MCF 10A (cell line): ENCODE measurements at regions not wholly inside any gene's neighbourhood (a gene's known extent, or its start where the extent isn't known, plus 50 kb on each side); places are given as distances from the start of the nearest gene placed in this dataset.

Source experiments
- BruUV-seq: library from RNA; stranded (reverse); fragments of 400-500 nt; replicated peaks from 2 replicates; lab custom pipeline; 2021; lab: Mats Ljungman, UMichigan
- CTCF ChIA-PET: fragments of 300-600 bp; sonication (Branson Sonifier 250); formaldehyde crosslinking; extraction: SDS; loops from one replicate; lab custom pipeline; 2021; ENCODE audit warnings: antibody characterized with exemption, inconsistent platforms; lab: Yijun Ruan, JAX
- POLR2A ChIA-PET: fragments of 300-600, 350-650 bp; sonication (Branson Sonifier 250); formaldehyde crosslinking; extraction: SDS; loops from one replicate; lab custom pipeline; 2020; ENCODE audit warnings: antibody characterized with exemption, inconsistent platforms; lab: Yijun Ruan, JAX
- DNase-seq: peaks from one replicate; pipeline ENCODE4 v3.0.0-alpha.2; 2018; ENCODE audit not compliant: unreplicated experiment
- H3K27ac Mint-ChIP-seq: one replicate; pipeline ENCODE4 v1.8.0; 2022; ENCODE audit warnings: mild to moderate bottlenecking, low read depth, mixed read lengths; ENCODE audit not compliant: unreplicated experiment
- H3K27me3 Mint-ChIP-seq: one replicate; pipeline ENCODE4 v1.8.0; 2022; ENCODE audit warnings: mixed read lengths; ENCODE audit not compliant: insufficient read depth, unreplicated experiment
- H3K36me3 Mint-ChIP-seq: one replicate; pipeline ENCODE4 v1.8.0; 2022; ENCODE audit warnings: mild to moderate bottlenecking, moderate library complexity, mixed read lengths; ENCODE audit not compliant: insufficient read depth, unreplicated experiment
- H3K4me1 Mint-ChIP-seq: one replicate; pipeline ENCODE4 v1.8.0; 2022; ENCODE audit warnings: mixed read lengths; ENCODE audit not compliant: insufficient read depth, unreplicated experiment
- H3K4me3 Mint-ChIP-seq: one replicate; pipeline ENCODE4 v1.8.0; 2022; ENCODE audit warnings: mild to moderate bottlenecking, moderate library complexity, mixed read lengths; ENCODE audit not compliant: unreplicated experiment
- H3K9me3 Mint-ChIP-seq: one replicate; pipeline ENCODE4 v1.8.0; 2022; ENCODE audit warnings: mixed read lengths; ENCODE audit not compliant: unreplicated experiment
- CTCF ChIP-seq: fragments of 200-600 bp; IDR thresholded peaks from one replicate; pipeline ENCODE4 v1.8.0; 2022; ENCODE audit warnings: antibody characterized with exemption, mild to moderate bottlenecking; ENCODE audit not compliant: unreplicated experiment
- intact Hi-C: fragments of 100-400 bp; cut with micrococcal nuclease; formaldehyde crosslinking; loops from 2 replicates; pipeline ENCODE4 v1.14.1; 2022

DNA sequence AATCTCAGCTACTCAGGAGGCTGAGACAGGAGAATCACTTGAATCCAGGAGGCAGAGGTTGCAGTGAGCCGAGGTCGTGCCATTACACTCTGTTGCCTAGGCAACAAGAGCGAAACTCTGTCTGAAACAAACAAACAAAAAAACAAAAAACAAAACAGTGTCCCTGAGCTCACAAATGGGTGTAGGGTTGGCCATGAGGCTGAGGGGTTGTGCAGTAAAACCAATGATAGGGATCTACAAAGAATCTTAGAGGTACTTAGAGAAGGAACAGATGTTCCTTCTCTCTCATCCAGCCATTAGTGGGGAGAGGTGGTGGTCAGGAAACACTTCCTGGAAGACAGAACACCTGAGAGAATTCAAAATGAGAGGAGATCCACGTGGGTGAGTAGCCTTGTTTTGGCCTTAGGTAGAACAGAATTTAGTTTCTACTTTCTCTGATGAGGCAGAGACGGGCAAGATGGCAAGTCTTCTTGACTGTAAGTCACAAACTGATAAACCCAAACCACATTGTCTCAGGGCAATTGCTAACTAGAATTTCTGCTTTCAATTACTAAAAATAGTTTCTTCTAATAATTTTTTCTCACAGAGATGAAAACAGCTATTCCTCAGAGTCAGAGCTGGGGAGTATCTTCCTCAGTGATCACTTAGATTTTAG lies 61.5 kb upstream of the PPM1B start:
- Mint-ChIP-seq H3K27ac (no peak overlapping the region), H3K4me3 (no peak overlapping the region), H3K27me3 (no peaks in the 10 kb centered on the region), H3K36me3 (no peaks in the 10 kb centered on the region), H3K4me1 (no peaks in the 10 kb centered on the region), H3K9me3 (no peaks in the 10 kb centered on the region)
- POLR2A ChIA-PET, result interaction anchor here (0.6 to 1.7 kb wide), 3 partner anchors 8 to 605 kb away, joined by 3 read pairs; no protein-coding TSS in a partner anchor
- CTCF ChIA-PET, result interaction anchor here (0.6 kb wide), 1 partner anchor 169 kb away, joined by 3 read pairs; no protein-coding TSS in a partner anchor
- TF ChIP-seq CTCF, result no peak
- BruUV-seq, result no TSS peak
- intact Hi-C loops, result no loop called here
- DNase-seq, result no peak

DNA sequence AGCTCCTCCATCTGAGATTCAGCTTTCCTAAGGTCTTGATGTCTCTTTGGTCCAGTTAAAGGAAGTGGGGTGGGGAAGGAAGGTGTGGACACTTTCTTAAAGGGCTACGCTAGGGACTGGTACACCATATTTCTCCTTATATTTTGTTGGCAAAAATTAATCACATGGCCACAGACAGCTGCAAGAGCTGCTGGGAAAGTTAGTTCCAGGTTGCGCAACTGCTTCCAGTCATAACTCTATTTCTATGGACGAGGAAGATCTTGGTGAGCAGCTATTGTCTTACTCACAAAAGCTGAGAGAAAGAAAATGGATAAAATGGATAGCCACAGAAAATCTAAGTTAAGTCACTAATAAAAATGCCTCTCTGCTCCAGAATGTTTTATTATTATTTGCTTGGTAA lies 60.7 kb upstream of the PPM1B start:
- intact Hi-C loops, result no loop called here
- Mint-ChIP-seq H3K27ac (no peak overlapping the region), H3K9me3 (no peaks in the 10 kb centered on the region), H3K27me3 (no peaks in the 10 kb centered on the region), H3K4me1 (no peaks in the 10 kb centered on the region), H3K36me3 (no peaks in the 10 kb centered on the region), H3K4me3 (no peak overlapping the region)
- ChIA-PET POLR2A (interaction anchor here (0.7 to 1.7 kb wide), 3 partner anchors 14 to 604 kb away, joined by 3 read pairs; no protein-coding TSS in a partner anchor), CTCF (interaction anchor here (0.7 to 1.1 kb wide), 2 partner anchors 20 to 188 kb away, joined by 3 read pairs; no protein-coding TSS in a partner anchor)
- no TSS peak for BruUV-seq
- TF ChIP-seq CTCF, result no peak
- no peak for DNase-seq

DNA sequence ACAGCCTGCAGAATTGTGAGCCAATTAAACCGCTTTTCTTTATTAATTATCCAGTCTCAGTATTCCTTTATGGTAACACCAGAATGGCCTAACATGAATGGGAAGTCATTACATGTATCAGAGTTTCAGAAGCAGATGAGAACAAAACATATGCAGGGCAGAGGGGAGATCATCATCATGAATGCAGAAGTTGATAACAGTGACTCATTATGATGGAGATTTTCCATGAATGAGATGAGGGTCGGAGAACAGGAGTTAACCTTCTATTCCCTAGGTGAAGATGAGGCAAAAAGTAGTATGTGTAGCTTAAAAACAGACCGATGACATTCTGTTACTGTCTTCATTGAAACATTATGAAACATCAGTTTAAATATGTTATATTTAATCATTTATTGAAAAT lies 59.5 kb upstream of the PPM1B start:
- H3K27me3 Mint-ChIP-seq, result no peaks in the 10 kb centered on the region
- no peaks in the 10 kb centered on the region for H3K9me3 Mint-ChIP-seq
- H3K27ac Mint-ChIP-seq, result no peak overlapping the region
- ChIA-PET CTCF (no interaction called here), POLR2A (no interaction called here)
- intact Hi-C loops, result no loop called here
- H3K36me3 Mint-ChIP-seq, result no peaks in the 10 kb centered on the region
- TF ChIP-seq CTCF, result no peak
- no TSS peak for BruUV-seq
- no peak overlapping the region for H3K4me3 Mint-ChIP-seq
- no peaks in the 10 kb centered on the region for H3K4me1 Mint-ChIP-seq
- no peak for DNase-seq

DNA sequence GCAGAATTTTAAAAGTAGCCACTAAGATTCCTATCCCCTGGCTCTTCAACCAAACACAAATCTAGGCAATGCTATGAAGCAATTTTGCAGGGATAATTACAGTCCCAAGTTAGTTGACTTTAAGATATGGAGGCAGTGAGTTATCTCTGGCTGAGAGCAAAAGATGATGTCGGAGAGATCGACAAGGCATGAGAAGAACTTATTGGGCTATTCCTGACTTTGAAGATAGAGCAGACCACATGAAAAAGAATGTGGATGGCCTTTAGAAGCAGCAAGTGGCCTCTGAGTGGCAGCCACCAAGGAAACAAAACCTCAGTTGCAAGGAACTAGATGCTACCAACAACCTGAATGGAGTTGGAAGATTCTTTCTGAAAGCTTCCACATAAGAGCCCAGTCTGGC lies 58.2 kb upstream of the PPM1B start:
- H3K9me3 Mint-ChIP-seq, result no peaks in the 10 kb centered on the region
- no peaks in the 10 kb centered on the region for H3K27me3 Mint-ChIP-seq
- ChIA-PET CTCF (no interaction called here), POLR2A (interaction anchor here (0.6 kb wide), 1 partner anchor 21 kb away, joined by 3 read pairs; no protein-coding TSS in a partner anchor)
- no peaks in the 10 kb centered on the region for H3K4me1 Mint-ChIP-seq
- H3K4me3 Mint-ChIP-seq, result no peak overlapping the region
- DNase-seq, result no peak
- no peak for TF ChIP-seq CTCF
- no TSS peak for BruUV-seq
- H3K27ac Mint-ChIP-seq, result no peak overlapping the region
- no peaks in the 10 kb centered on the region for H3K36me3 Mint-ChIP-seq
- intact Hi-C loops, result no loop called here
